CD4-positive, alpha-beta T cell treated with Interleukin-17A for 4 hours (primary cell): ENCODE measurements at regions not wholly inside any gene's neighbourhood (a gene's known extent, or its start where the extent isn't known, plus 50 kb on each side); places are given as distances from the start of the nearest gene placed in this dataset.
"Not testable (repeated sequence)": the region's sequence is repeated elsewhere in the genome, so short reads cannot be mapped to it uniquely, and the experiment has no call there.

Experiments used
- DNase-seq: peaks from one replicate; pipeline ENCODE4 v3.0.0-alpha.2; 2020; ENCODE audit warnings: mixed read lengths

- DNase-seq, result no peak
Measured at GRCh38 chr21:28580585-28580984, 412.1 kb downstream of the LTN1 start.

GRCh38 chr21:28579986-28580550 is 412.6 kb downstream of the LTN1 start:
- no peak for DNase-seq

- DNase-seq, result no peak
Measured at GRCh38 chr21:28568692-28569091, 424.0 kb downstream of the LTN1 start.

GRCh38 chr21:28563933-28564332 is 428.7 kb downstream of the LTN1 start:
- not testable (repeated sequence) for DNase-seq

GRCh38 chr21:28561772-28562171 is 430.9 kb downstream of the LTN1 start:
- DNase-seq, result no peak

GRCh38 chr21:28554660-28555475 is 437.8 kb downstream of the LTN1 start:
- DNase-seq, result no peak

- no peak for DNase-seq
Measured at GRCh38 chr21:28550057-28550825, 442.4 kb downstream of the LTN1 start.

- no peak for DNase-seq
Measured at GRCh38 chr21:28548291-28548690, 444.4 kb downstream of the LTN1 start.

- no peak for DNase-seq
Measured at GRCh38 chr21:28547766-28548165, 444.9 kb downstream of the LTN1 start.

GRCh38 chr21:28543975-28544374 is 448.7 kb downstream of the LTN1 start:
- DNase-seq, result no peak

GRCh38 chr21:28541371-28542112 is 451.1 kb downstream of the LTN1 start:
- no peak for DNase-seq

GRCh38 chr21:28540514-28540913 is 452.2 kb downstream of the LTN1 start:
- no peak for DNase-seq

- DNase-seq, result no peak
Measured at GRCh38 chr21:28539623-28539988, 453.1 kb downstream of the LTN1 start.

- DNase-seq, result no peak
Measured at GRCh38 chr21:28538987-28539622, 453.6 kb downstream of the LTN1 start.

- DNase-seq, result no peak
Measured at GRCh38 chr21:28537371-28538079, 455.2 kb downstream of the LTN1 start.

- DNase-seq, result no peak
Measured at GRCh38 chr21:28532446-28532845, 460.2 kb downstream of the LTN1 start.

GRCh38 chr21:28523367-28523766 is 469.3 kb downstream of the LTN1 start:
- DNase-seq, result no peak

GRCh38 chr21:28522014-28522799 is 470.5 kb downstream of the LTN1 start:
- no peak for DNase-seq

GRCh38 chr21:28518630-28519029 is 474.0 kb downstream of the LTN1 start:
- no peak for DNase-seq

- DNase-seq, result peak; percentile 70
Measured at GRCh38 chr21:28516991-28517592, 475.6 kb downstream of the LTN1 start.

GRCh38 chr21:28516021-28516420 is 476.7 kb downstream of the LTN1 start:
- no peak for DNase-seq
